GM19043 (cell line): ENCODE measurements at regions not wholly inside any gene's neighbourhood (a gene's known extent, or its start where the extent isn't known, plus 50 kb on each side); places are given as distances from the start of the nearest gene placed in this dataset.
"Not testable (repeated sequence)": the region's sequence is repeated elsewhere in the genome, so short reads cannot be mapped to it uniquely, and the experiment has no call there.

ENCODE experiments used
- ATAC-seq: cut with Tn5 transposase; IDR thresholded peaks from one replicate; pipeline ENCODE4 v1.9.1; 2021; ENCODE audit warnings: low read depth; ENCODE audit not compliant: unreplicated experiment

DNA sequence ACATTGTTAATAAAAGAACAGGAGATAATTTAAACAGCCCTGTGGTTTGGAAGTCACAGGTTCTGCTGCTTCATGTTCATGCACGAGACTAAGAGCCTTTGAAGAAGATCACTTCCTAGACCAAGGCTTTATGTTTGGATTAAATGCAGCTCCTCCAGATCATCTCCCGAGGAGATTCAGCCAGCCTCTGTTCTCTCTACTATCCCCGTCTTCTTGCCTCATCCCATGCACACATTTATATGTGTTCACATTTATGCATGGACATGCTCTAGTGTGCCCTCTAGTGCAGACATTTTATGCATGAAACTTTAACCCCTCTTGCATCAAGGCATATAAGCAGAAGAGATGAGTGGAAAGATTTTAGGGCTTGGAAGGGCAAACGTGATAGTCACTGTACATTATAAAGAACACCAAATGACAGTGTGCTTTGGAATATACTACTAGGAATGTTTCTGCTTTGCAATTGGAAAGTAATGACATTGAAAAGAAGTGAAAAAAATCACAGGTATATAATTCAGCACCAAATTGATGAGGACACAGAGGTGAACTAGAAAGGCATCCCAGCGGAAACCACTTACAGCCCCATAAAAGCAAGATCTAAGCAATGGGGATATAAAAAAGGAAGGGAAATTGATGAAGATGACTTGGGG, 271.5 kb upstream of the PLGLB2 start:
- ATAC-seq: not testable (repeated sequence)

DNA sequence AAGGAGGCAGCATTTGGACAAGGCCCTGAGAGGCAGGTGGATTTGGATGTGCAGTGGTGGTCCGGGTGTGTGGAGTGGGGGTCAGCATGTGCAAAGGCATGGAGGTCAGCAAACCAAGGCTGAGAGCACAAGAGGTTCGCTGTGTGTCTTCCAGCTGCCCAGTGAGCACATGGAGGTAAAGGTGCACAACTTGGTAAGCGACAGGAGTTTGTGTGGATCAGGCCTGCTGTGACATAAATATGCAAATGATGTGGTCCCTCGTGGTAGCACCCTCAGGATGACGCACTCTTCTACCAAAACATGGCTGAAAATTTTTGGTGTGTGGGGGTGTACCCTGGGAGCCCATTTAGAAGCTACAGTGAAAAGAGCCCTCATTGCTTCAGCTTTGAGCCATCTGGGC, 271.0 kb upstream of the PLGLB2 start:
- not testable (repeated sequence) for ATAC-seq

DNA sequence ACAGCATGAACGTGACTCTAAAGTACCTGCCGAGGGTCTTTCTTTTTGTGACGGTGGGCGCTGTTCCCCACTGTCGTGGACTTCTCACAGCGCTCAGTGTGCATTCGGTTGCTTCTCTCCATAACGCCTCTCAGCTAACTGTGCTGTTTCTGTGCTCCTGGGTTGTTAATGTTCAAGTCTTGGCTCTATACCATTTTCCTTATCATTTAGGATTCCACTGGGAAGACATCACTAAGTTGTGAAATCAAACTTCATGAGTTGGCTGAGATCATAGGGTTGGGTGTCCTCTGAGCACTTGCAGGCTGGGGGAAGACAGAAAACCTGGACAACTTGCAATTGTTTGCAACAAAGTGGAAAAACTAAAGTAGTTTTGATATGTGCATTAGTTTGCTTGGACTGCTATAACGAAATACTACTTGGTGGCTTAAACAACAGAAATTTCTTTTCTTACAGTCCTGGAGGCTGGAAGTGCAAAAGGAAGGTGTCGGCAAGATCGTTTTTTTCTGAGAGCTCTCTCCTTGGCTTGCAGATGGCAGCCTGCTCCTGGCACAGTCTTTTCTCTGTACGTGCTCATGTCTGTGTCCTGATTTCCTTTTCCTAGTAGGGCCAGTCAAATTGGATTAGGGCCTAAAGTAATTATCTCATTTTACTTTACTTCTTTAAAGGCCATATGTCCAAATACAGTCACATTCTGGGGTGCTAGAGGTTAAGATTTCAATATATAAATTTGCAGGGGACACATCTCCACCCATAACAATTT, 270.0 kb upstream of the PLGLB2 start:
- not testable (repeated sequence) for ATAC-seq

DNA sequence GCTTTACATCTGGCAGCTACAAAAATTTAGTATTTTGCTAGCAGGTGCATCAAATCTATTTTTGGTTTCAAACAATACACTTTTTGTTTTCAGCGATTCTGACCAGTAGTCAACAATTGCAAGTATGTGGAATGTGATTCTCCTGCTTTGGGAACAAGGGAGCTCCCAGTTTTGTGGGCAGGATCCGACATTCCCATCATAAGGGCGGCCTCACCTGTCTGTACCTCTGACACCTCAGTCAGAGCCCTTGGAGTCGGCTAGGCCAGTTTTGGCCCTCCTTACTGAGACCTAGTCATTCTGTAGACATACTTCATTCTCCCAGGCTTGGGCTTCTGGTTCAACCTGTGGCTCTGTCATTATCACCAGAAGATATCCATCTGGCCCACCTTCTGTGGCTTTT, 269.0 kb upstream of the PLGLB2 start:
- ATAC-seq: not testable (repeated sequence)

DNA sequence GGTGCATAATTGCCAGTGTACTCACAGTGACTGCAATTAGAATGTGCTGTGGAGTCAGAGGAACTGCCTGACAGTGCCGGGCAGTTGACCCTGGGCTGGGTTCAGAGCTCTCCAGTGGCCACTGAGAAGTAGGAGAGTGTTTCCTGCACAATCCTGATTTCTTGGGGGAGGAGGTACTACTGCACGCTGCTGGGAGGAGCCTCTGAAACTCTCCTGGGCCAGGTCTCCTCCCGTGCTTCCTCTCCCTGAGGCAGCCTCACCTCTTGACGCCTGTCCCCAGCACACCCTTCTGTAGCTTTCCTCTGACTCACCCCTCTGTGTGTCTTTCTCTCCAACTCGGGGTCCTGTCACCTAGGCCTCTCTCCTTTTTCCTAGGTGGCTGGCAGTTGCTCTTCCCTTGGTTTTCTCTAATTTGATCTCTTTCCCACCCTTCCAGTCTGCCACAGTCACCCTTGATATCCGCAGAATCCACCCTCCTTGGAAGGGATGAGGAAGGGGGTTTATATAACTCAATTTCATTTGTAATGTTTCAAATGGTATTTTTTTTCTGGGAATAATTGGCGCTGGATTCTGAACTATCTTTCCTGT, 264.7 kb upstream of the PLGLB2 start:
- ATAC-seq: not testable (repeated sequence)

DNA sequence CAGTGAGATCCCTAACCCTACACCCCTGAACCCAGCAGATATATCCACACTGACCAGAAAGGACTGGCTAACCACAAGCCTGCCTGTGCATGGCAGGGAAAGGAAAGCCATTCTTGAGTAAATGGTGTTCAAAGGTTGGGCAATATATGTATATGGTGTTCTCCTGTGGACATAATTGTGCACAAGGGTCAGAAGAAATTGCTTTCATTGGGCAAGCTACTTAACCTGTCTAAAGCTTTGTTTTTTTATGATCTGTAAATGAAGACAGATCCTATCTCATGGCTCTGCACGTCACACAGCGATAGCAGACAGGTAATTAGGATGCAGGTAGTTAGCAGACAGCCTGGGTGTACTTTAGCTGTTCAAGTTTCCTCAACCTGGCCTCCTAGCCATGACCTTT, 263.5 kb upstream of the PLGLB2 start:
- ATAC-seq: not testable (repeated sequence)

DNA sequence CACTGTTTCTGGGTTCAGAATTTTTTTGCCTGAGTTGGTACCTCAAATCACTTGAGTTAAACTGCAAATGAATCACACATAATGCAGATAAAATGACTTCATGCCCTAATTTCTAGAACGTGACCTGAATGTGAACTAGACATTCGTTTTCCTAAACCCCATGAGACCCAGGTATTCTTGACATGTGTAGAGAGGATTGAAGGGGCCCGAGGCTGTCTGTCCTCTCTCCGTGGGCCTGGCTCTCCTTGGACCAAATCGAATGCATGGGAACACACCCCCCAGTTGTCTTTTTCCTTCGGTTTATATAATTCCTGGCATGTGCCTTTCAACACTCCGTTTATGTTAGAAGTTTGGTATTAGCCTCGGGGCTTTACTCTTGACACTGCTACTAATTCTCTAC, 262.4 kb upstream of the PLGLB2 start:
- ATAC-seq: not testable (repeated sequence)

DNA sequence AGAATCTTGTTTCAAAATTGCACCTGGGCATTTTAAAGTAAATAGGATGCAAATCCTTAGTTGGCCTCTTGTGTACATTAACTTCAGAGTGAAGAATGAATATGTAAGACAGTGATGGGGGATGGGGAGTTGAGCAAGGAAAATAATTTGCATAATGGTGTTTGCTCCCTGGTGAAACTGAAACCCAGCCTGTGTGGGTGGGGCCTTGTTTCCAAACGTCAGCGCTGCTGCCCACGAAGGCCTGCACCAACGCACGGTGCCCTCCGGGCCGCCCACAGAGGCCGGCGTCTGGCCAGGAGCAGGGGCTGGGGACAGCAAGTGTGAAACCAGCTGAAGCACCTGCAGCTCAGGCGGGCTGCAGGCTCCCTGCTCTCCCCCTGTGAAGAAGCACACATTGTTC, 262.0 kb upstream of the PLGLB2 start:
- peak; percentile 95 for ATAC-seq

DNA sequence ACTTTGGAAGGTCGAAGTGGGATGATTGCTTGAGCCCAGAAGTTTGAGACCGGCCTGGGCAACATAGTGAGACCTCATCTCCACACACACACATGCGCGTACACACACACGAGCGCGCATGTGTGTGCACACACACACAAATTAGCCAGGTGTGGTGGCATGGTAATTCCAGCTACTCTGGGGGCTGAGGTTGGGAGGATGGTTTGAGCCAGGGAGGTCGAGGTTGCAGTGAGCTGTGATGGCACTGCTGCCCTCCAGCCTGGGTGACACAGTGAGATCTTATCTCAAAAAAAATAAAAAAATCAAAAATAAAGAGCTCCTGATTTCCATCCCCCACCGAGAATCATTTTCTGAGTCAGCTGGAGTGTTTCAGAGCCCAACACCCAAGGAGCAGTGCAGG, 261.5 kb upstream of the PLGLB2 start:
- ATAC-seq: not testable (repeated sequence)

DNA sequence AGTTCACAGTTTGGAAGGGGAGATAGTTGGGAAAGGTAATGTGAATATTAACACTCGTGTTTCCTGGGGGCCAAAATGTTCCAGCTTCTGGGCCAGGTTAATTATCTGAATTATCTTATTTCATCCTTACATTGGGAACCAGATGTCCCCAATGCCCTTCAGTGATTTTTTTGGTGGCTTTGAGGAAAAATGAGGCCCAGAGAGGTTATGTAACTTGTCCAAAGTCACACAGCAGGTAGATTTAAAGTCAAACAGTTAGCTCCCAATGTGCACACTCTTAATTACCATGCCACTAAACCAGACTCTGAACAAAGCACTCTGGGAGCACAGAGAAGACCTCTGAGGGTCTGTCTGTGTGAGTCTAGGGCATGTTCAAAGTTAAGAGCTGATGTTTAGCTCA, 259.9 kb upstream of the PLGLB2 start:
- ATAC-seq: not testable (repeated sequence)

DNA sequence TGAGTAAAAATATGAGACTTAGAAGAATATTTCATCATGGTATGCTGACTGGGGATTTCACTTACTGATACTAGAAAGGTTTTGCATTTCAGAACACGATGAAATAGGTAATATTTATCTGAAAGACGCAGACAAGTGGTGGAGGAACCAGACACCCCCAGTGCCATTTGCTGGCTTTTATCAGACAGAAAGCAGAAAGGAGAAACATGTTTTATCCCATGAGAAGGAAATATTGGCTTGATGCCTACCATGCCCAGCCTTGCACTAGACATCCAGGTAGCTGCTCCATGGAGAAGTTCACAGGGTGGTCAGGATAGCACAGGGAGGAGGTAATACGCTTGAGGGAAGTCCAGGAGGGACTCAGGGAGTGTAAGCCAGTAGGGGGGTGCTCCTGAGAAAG, 258.9 kb upstream of the PLGLB2 start:
- ATAC-seq: not testable (repeated sequence)

DNA sequence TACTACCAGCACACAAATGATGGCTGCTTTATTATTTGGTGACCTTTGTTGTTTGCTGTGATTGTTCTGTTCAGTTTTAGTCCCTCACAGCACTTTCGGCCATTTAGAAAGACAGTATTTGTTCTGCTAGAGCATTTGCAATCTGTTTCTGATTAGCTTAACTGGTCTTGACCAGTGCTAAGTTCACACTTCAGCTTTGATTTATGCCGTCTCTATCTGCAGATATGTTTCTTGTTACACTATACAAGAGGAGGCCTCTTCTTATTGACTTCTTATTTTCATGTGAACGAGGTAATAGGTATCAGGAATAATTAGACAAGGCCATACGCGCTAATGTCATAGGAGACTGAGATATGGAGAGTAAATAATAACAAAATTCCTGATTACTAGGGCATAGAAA, 253.0 kb upstream of the PLGLB2 start:
- ATAC-seq: not testable (repeated sequence)

DNA sequence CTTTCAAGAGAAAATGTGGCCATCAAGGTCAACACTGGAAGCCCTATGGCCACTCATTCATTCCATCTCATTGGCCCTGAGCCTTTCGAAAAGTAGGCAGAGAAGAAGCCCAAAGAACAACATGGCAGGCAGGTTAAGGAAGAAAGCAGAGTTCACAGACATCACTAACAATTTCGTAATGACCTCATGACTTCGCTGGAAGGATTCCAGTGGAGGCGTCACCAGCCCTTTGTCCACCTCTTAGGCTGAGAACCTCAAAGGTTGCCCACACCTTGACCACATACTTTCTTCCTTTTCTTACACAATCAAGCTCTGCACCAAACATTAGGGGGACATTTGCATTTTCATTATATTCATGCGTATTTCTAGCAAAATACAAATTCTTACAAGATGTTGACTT, 252.4 kb upstream of the PLGLB2 start:
- ATAC-seq: not testable (repeated sequence)

DNA sequence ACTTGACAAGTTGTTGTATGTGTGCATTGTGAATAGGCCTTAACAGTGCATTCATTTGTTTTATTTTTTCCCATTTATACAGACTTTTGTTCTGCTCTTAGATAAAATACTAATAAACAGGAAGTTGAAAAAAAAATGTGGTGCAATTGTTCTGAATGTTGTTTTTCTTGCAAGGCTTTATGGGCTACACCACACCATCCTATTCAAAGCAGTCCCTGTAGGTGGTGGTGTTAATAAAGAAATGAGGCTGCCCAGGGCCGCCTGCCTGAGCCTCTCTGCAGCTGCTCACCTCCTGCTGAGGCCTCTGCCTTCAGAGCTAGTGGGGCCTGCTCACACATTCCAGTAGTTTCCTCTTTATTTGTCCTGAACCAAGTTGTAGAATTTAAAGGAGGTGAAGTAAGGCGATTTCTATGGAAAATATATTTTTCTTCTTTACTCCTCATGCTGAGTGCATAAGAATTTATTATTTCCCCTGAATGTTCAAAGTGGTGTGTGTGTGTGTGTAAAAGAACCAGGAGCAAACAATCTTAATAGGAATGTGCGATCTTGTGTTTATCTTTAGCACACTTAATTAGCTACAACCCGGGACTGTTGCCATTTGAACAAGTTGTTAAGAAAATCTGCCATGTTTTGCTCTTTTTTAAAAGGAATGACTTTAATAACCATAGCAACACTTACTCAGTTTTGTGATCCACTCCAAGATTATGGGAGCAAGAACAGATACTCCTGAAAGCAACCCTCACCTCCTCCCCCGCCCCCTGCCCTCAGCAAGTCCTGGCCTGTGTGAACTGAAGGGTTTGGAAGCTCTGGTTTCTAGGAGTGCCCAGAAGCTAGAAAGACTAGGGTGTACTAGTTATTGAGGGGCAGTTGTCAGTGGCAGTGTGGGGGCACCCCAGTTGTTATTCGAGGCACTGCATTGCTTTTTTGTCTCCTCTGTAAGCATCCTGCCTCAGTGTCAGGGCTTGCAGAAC, 251.6 kb upstream of the PLGLB2 start:
- peak; percentile 82 for ATAC-seq

DNA sequence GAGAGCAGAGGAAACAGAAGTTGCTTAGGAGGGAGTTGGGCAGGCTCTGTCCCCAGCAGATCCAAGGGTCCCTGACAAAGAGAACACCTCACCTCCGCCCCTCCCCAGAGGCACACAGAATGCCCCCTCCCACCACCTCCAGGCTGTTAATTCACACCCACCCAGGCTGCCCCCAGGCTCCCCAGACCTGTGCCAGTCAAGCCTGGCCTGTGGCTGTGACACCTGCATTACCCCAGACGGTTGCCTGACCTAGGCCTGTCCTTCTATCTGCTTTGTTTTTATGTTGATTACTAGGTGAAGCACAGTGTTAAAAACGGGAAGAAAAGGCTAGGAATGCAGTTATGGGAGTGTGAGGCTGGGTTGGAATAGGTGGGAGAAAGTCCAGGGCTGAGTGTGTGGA, 250.8 kb upstream of the PLGLB2 start:
- not testable (repeated sequence) for ATAC-seq

DNA sequence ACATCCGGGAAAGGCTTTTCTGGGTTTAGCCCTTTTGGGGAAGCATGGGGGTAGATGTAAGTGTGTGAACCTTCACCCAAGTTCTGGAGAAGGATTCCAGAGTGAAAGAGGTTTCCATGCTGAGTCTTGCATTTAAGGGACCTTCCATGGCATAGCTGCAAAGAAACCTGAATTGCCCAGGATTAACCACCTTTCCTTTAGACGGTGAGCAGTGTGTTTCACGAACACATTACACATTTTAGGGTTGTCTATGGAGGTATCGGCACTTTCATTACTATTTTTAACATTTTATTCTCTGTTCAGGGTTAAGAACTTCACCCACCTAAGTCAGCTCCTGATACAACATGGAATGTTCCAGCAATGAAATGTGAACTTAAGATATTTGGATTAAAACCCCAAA, 250.2 kb upstream of the PLGLB2 start:
- not testable (repeated sequence) for ATAC-seq

DNA sequence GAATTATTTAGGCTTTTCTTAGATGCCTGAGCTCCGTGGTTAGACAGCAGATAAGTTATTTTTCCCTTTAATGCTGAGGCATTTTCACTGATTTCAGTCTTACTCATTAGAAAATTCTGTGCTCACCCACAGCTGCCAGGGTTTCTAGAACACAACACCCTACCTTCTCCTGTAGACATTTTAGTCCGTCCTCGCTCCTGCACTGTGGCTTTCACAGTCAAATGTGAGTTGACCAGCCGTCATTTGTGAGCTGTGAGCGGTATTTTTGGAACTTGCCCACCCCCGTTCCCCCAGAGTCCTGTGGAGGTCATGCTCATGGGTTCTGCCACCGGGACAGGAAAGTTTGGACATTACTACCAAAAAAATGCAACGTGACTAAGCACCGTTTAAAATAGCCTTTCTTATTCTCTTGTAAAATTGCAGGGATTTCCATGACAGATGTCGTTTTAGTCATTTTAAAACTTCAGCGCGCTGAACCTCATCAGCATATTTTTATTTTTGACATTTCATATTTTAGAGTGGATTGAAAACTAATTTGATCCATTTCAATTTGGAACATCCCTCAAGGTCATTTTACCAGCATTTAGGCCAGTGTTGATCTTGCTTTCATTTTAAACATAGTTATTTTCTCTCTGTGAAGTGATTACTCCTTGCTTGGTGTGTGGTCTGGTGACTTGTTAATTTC, 249.6 kb upstream of the PLGLB2 start:
- not testable (repeated sequence) for ATAC-seq

DNA sequence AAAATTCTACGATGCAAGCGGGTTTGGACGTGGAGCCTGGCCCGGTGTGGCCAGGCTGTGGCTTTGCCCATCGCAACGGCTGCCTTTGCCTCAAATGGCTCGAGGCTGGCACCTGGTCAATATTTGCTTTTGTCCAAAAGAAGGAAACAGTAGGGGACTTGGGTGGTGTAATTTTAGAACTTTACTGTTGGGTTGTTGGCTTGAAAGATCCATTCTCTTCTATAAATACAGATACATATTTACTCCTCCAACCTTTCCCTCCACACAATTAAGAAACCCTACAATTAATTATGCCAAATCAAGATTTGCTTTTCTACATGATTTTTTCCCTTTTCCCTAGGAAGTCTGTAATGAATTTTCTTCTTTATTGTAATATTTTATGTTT, 249.0 kb upstream of the PLGLB2 start:
- not testable (repeated sequence) for ATAC-seq

DNA sequence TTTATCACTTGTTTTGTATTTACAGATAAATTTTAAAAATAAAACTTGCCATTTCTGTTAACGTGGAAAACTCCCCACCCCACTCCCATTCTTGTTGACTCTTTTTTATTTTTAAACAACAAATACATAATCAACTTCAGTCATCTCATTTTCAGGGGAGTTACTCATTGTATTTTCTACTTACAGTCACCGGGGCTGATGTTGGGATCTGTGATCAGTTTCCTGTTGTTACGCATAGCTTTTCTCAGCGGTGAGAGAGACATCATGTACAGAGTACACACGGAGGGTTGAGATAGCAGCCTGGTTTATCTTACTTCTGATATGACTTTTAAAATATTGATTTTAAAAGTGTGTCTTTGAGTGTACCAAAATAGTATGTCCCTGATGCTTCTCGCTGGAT, 248.0 kb upstream of the PLGLB2 start:
- not testable (repeated sequence) for ATAC-seq

DNA sequence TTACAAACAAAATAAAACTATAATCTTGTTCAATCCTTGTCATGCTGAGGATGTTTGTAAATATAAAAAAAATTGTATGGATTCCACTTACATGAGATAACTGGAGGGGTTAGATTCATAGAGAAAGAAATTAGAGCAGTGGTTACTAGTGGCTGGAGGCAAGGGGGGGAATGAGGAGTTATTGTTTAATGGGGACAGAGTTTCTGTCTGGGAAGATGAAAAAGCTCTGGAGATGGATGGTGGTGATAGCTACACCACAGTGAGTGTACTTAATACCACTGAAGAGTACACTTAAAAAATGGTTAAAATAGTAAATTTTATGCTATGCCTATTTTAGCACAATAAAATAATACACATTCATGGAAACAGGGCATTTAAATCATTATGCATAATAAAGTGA, 247.5 kb upstream of the PLGLB2 start:
- not testable (repeated sequence) for ATAC-seq
